HCT116 (cell line): ENCODE measurements at regions not wholly inside any gene's neighbourhood (a gene's known extent, or its start where the extent isn't known, plus 50 kb on each side); places are given as distances from the start of the nearest gene placed in this dataset.

Experiments used
- ATAC-seq: fragments of 200-7000 bp; cut with Tn5 transposase; 2 replicates; pipeline ENCODE4 v1.9.1; 2020; ENCODE audit warnings: mild to moderate bottlenecking, moderate library complexity
- BruUV-seq: library from RNA; stranded (reverse); fragments of 400-500 nt; replicated peaks from 2 replicates; lab custom pipeline; 2021; lab: Mats Ljungman, UMichigan
- CTCF ChIA-PET: fragments of 300-600 bp; sonication (Branson Sonifier 250); formaldehyde crosslinking; loops from one replicate; lab custom pipeline; 2021; ENCODE audit warnings: antibody characterized with exemption; lab: Charles Lee
- POLR2A ChIA-PET: fragments of 300-600, 350-600 bp; sonication (Branson Sonifier 250); formaldehyde crosslinking; loops from one replicate; lab custom pipeline; 2021; ENCODE audit warnings: antibody characterized with exemption; lab: Charles Lee
- RAD21 ChIA-PET, 2 experiments: fragments of 300-600 bp; sonication (Branson Sonifier 250); formaldehyde crosslinking; loops; one replicate each; lab custom pipeline; 2023; ENCODE audit warnings: low total read pairs in 2 of 2; ENCODE audit not compliant: uncharacterized antibody in 2 of 2, unreplicated experiment in 2 of 2, low non-redundant PET in 1 of 2; lab: Charles Lee
- DNase-seq: peaks from one replicate; pipeline ENCODE4 v3.0.0-alpha.2; 2010; ENCODE audit warnings: low read depth, low spot score
- H2AFZ ChIP-seq: fragments of 200-600 bp; shearing (Covaris generic), sonication (generic); 2 replicates; pipeline ENCODE4 v1.6.1; 2017; ENCODE audit warnings: low read depth, mixed run types, mixed read lengths, antibody characterized with exemption, low read length; ENCODE audit not compliant: poor library complexity, severe bottlenecking
- H3K27ac ChIP-seq: 2 replicates; pipeline ENCODE4 v1.5.1; 2012; ENCODE audit warnings: low read depth, low read length
- H3K27me3 ChIP-seq: fragments of 200-600 bp; sonication (generic); 2 replicates; pipeline ENCODE4 v1.6.1; 2016; ENCODE audit warnings: mixed run types, low read length, mixed read lengths; ENCODE audit not compliant: insufficient read depth
- H3K36me3 ChIP-seq, 2 experiments: fragments of 200-500 bp in 1 of 2; fragments of 200-600 bp in 1 of 2; sonication (Bioruptor generic) in 1 of 2; sonication (generic) in 1 of 2; 2 replicates each; pipeline versions ENCODE4 v1.5.1 to v1.6.1; 2014 to 2016; ENCODE audit warnings: low read length in 2 of 2, inconsistent platforms in 1 of 2, mixed read lengths in 1 of 2, mixed run types in 1 of 2; ENCODE audit not compliant: insufficient read depth in 2 of 2, control insufficient read depth in 1 of 2
- H3K4me1 ChIP-seq, 2 experiments: fragments of 200-600 bp in 1 of 2; sonication (generic) in 1 of 2; 2 replicates each; pipeline versions ENCODE4 v1.5.1 to v1.6.1; 2012 to 2017; ENCODE audit warnings: low read length in 2 of 2, inconsistent platforms in 1 of 2, mild to moderate bottlenecking in 1 of 2, mixed read lengths in 1 of 2, mixed run types in 1 of 2, moderate library complexity in 1 of 2; ENCODE audit not compliant: insufficient read depth in 2 of 2, control insufficient read depth in 1 of 2
- H3K4me2 ChIP-seq: fragments of 200-600 bp; sonication (generic); 2 replicates; pipeline ENCODE4 v1.6.1; 2017; ENCODE audit warnings: mixed run types, low read length, mixed read lengths
- H3K4me3 ChIP-seq, 2 experiments: fragments of 200-600 bp in 1 of 2; sonication (generic) in 1 of 2; replicated peaks in 1 of 2; 2 replicates each; pipeline ENCODE4 v1.5.1; 2011 to 2016; ENCODE audit warnings: low read length in 2 of 2, control low read depth in 1 of 2, low read depth in 1 of 2, mild to moderate bottlenecking in 1 of 2, mixed read lengths in 1 of 2, mixed run types in 1 of 2
- H3K79me2 ChIP-seq: fragments of 200-600 bp; sonication (generic); 2 replicates; pipeline ENCODE4 v1.6.1; 2017; ENCODE audit warnings: mild to moderate bottlenecking, mixed run types, low read length, moderate library complexity, mixed read lengths; ENCODE audit not compliant: insufficient read depth
- H3K9ac ChIP-seq: fragments of 200-600 bp; sonication (generic); 2 replicates; pipeline ENCODE4 v1.6.1; 2016; ENCODE audit warnings: low read length, mixed read lengths
- H3K9me2 ChIP-seq: fragments of 200-600 bp; sonication (generic), shearing (Covaris generic); 2 replicates; pipeline ENCODE4 v1.6.1; 2017; ENCODE audit warnings: mixed run types, mild to moderate bottlenecking, moderate library complexity; ENCODE audit not compliant: insufficient read depth
- H3K9me3 ChIP-seq, 2 experiments: fragments of 200-500 bp in 1 of 2; fragments of 200-600 bp in 1 of 2; sonication (Bioruptor generic) in 1 of 2; sonication (generic) in 1 of 2; 2 replicates each; pipeline ENCODE4 v1.6.1; 2014 to 2017; ENCODE audit warnings: low read length in 2 of 2, mixed read lengths in 2 of 2, inconsistent platforms in 1 of 2, low read depth in 1 of 2, mild to moderate bottlenecking in 1 of 2, mixed run types in 1 of 2, moderate library complexity in 1 of 2; ENCODE audit not compliant: control insufficient read depth in 1 of 2, insufficient read depth in 1 of 2
- H4K20me1 ChIP-seq: fragments of 200-600 bp; sonication (generic), shearing (Covaris generic); 2 replicates; pipeline ENCODE4 v1.6.1; 2017; ENCODE audit warnings: mixed run types, mild to moderate bottlenecking, moderate library complexity; ENCODE audit not compliant: insufficient read depth
- ATF3 ChIP-seq: IDR thresholded peaks from 2 replicates; pipeline ENCODE4 v1.6.1; 2012
- POLR2AphosphoS5 ChIP-seq: IDR thresholded peaks from 2 replicates; pipeline ENCODE4 v1.6.1; 2011; ENCODE audit warnings: mild to moderate bottlenecking, low read depth, low read length, moderate library complexity
- TCF7L2 ChIP-seq: IDR thresholded peaks from 2 replicates; pipeline ENCODE4 v1.7.0; 2011; ENCODE audit warnings: borderline replicate concordance, inconsistent platforms; ENCODE audit not compliant: insufficient read depth, insufficient read length; ENCODE audit errors: extremely low read depth
- intact Hi-C: fragments of 100-400 bp; cut with micrococcal nuclease; formaldehyde crosslinking; loops from 2 replicates; pipeline ENCODE4 v1.10.0; 2022
- TF ChIP-seq, protein P1 (sequence below): IDR thresholded peaks from 2 replicates; pipeline ENCODE4 v1.6.1; 2012; ENCODE audit warnings: low read depth
- TF ChIP-seq, protein P2 (sequence below): IDR thresholded peaks from 2 replicates; pipeline ENCODE4 v1.6.1; 2011; ENCODE audit warnings: mild to moderate bottlenecking, low read length, moderate library complexity; ENCODE audit not compliant: insufficient replicate concordance; ENCODE audit errors: extremely low read depth

DNA sequence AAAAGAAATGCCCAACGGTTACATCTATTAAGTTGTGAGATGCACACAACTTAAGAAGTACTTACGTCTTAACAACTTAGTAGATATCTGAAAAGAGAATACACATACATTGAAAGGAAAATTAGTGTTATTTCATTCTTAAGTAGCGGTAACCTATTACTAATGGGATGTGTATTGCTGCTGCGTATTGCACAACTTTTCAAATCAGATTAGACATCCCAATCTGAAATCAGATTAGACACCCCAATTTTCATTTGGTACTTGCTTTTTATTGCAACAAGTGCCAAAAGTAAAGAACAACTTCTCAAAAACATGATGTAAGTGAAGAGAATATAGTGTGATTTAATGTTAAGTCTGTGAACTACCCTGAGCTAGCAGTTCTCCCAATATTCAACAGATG lies 155.5 kb downstream of the DSC3 start (continued):
- TF ChIP-seq, protein P1, sequence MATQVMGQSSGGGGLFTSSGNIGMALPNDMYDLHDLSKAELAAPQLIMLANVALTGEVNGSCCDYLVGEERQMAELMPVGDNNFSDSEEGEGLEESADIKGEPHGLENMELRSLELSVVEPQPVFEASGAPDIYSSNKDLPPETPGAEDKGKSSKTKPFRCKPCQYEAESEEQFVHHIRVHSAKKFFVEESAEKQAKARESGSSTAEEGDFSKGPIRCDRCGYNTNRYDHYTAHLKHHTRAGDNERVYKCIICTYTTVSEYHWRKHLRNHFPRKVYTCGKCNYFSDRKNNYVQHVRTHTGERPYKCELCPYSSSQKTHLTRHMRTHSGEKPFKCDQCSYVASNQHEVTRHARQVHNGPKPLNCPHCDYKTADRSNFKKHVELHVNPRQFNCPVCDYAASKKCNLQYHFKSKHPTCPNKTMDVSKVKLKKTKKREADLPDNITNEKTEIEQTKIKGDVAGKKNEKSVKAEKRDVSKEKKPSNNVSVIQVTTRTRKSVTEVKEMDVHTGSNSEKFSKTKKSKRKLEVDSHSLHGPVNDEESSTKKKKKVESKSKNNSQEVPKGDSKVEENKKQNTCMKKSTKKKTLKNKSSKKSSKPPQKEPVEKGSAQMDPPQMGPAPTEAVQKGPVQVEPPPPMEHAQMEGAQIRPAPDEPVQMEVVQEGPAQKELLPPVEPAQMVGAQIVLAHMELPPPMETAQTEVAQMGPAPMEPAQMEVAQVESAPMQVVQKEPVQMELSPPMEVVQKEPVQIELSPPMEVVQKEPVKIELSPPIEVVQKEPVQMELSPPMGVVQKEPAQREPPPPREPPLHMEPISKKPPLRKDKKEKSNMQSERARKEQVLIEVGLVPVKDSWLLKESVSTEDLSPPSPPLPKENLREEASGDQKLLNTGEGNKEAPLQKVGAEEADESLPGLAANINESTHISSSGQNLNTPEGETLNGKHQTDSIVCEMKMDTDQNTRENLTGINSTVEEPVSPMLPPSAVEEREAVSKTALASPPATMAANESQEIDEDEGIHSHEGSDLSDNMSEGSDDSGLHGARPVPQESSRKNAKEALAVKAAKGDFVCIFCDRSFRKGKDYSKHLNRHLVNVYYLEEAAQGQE: no peak
- TF ChIP-seq ATF3 (no peak), POLR2AphosphoS5 (no peak), TCF7L2 (no peak)
- TF ChIP-seq, all 23 proteins: peak for 0

- H3K4me2 ChIP-seq: no peak overlapping the region
- intact Hi-C loops: no loop called here
- no peak overlapping the region for H3K4me3 ChIP-seq
- H2AFZ ChIP-seq: no peak overlapping the region
- TF ChIP-seq, protein P2, sequence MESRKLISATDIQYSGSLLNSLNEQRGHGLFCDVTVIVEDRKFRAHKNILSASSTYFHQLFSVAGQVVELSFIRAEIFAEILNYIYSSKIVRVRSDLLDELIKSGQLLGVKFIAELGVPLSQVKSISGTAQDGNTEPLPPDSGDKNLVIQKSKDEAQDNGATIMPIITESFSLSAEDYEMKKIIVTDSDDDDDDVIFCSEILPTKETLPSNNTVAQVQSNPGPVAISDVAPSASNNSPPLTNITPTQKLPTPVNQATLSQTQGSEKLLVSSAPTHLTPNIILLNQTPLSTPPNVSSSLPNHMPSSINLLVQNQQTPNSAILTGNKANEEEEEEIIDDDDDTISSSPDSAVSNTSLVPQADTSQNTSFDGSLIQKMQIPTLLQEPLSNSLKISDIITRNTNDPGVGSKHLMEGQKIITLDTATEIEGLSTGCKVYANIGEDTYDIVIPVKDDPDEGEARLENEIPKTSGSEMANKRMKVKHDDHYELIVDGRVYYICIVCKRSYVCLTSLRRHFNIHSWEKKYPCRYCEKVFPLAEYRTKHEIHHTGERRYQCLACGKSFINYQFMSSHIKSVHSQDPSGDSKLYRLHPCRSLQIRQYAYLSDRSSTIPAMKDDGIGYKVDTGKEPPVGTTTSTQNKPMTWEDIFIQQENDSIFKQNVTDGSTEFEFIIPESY: no peak
- H3K9me2 ChIP-seq: no peaks in the 10 kb centered on the region
- no peaks in the 10 kb centered on the region for H3K79me2 ChIP-seq
- no peaks in the 10 kb centered on the region for H3K36me3 ChIP-seq
- POLR2A ChIA-PET: no interaction called here
- no peaks in the 10 kb centered on the region for H3K9me3 ChIP-seq
- RAD21 ChIA-PET: no interaction called here
- CTCF ChIA-PET: interaction anchor here (0.8 kb wide), 1 partner anchor 19 kb away, joined by 3 read pairs; no protein-coding TSS in a partner anchor
- ATAC-seq (no peak), DNase-seq (no peak)
- no peaks in the 10 kb centered on the region for H3K4me1 ChIP-seq
- H3K27ac ChIP-seq: no peak overlapping the region
- H3K9ac ChIP-seq: no peak overlapping the region
- BruUV-seq: no TSS peak
- H4K20me1 ChIP-seq: no peaks in the 10 kb centered on the region
- no peaks in the 10 kb centered on the region for H3K27me3 ChIP-seq
Observed at GRCh38 chr18:30870466-30870865, 172.1 kb downstream of the DSC3 start.
